ENCODE measurements at regions not wholly inside any gene's neighbourhood (a gene's known extent, or its start where the extent isn't known, plus 50 kb on each side); places are given as distances from the start of the nearest gene placed in this dataset.

GRCh38 chr3:168461793-168462192 lies 366.1 kb upstream of the GOLIM4 start:
- no peak for TF ChIP-seq CTCF (IDR thresholded peaks at IDR 0.05; ENCODE audit: insufficient read depth, low read length)
- no peak for TF ChIP-seq POLR2AphosphoS5 (IDR thresholded peaks at IDR 0.05; ENCODE audit: low read depth)

All from HL-60 (cell line).